H9 (cell line): ENCODE measurements at regions not wholly inside any gene's neighbourhood (a gene's known extent, or its start where the extent isn't known, plus 50 kb on each side); places are given as distances from the start of the nearest gene placed in this dataset.

Experiments used
- DNase-seq: peaks from one replicate; pipeline ENCODE4 v3.0.0-alpha.2; 2017
- H2AFZ ChIP-seq: one replicate; pipeline ENCODE4 v1.6.1; 2013; ENCODE audit warnings: mild to moderate bottlenecking, low read length, control low read depth, moderate library complexity
- H2AK5ac ChIP-seq: 2 replicates; pipeline ENCODE4 v1.6.1; 2013; ENCODE audit warnings: low read length, control low read depth, mixed read lengths; ENCODE audit not compliant: insufficient read length
- H2BK120ac ChIP-seq: one replicate; pipeline ENCODE4 v1.6.1; 2013; ENCODE audit warnings: low read depth, mild to moderate bottlenecking, low read length, control low read depth, inconsistent platforms; ENCODE audit not compliant: poor library complexity, severe bottlenecking
- H2BK12ac ChIP-seq: 2 replicates; pipeline ENCODE4 v1.6.1; 2013; ENCODE audit warnings: low read length, control low read depth, mixed read lengths, low read depth; ENCODE audit not compliant: insufficient read length
- H2BK15ac ChIP-seq: 2 replicates; pipeline ENCODE4 v1.6.1; 2013; ENCODE audit warnings: low read depth, low read length, control low read depth
- H2BK20ac ChIP-seq: one replicate; pipeline ENCODE4 v1.6.1; 2013; ENCODE audit warnings: low read depth, mild to moderate bottlenecking, low read length, control low read depth, inconsistent platforms; ENCODE audit not compliant: poor library complexity, severe bottlenecking
- H2BK5ac ChIP-seq: 2 replicates; pipeline ENCODE4 v1.6.1; 2013; ENCODE audit warnings: low read length, control low read depth, mixed read lengths; ENCODE audit not compliant: insufficient read length
- H3K14ac ChIP-seq: 2 replicates; pipeline ENCODE4 v1.6.1; 2013; ENCODE audit warnings: low read length, control low read depth; ENCODE audit not compliant: insufficient read depth
- H3K18ac ChIP-seq: 2 replicates; pipeline ENCODE4 v1.6.1; 2013; ENCODE audit warnings: low read depth, mild to moderate bottlenecking, mixed read lengths, low read length, control low read depth; ENCODE audit not compliant: insufficient read length
- H3K23ac ChIP-seq: 2 replicates; pipeline ENCODE4 v1.6.1; 2013; ENCODE audit warnings: low read length, control low read depth, mixed read lengths, low read depth; ENCODE audit not compliant: insufficient read length
- H3K23me2 ChIP-seq: 2 replicates; pipeline ENCODE4 v1.6.1; 2013; ENCODE audit warnings: low read depth, mild to moderate bottlenecking, mixed read lengths, low read length, control low read depth; ENCODE audit not compliant: insufficient read length, poor library complexity, severe bottlenecking
- H3K27ac ChIP-seq: 2 replicates; pipeline ENCODE4 v1.5.1; 2013; ENCODE audit warnings: low read length, control low read depth, mixed read lengths, low read depth; ENCODE audit not compliant: insufficient read length
- H3K27me3 ChIP-seq: 2 replicates; pipeline ENCODE4 v1.6.1; 2013; ENCODE audit warnings: low read length, control low read depth, inconsistent platforms; ENCODE audit not compliant: insufficient read depth
- H3K4ac ChIP-seq: 2 replicates; pipeline ENCODE4 v1.6.1; 2013; ENCODE audit warnings: low read depth, mild to moderate bottlenecking, control low read depth, inconsistent platforms, low read length, moderate library complexity
- H3K4me1 ChIP-seq: 2 replicates; pipeline ENCODE4 v1.6.1; 2013; ENCODE audit warnings: low read length, control low read depth, inconsistent platforms; ENCODE audit not compliant: insufficient read depth
- H3K4me2 ChIP-seq: 2 replicates; pipeline ENCODE4 v1.6.1; 2013; ENCODE audit warnings: low read length, control low read depth, mixed read lengths; ENCODE audit not compliant: insufficient read length, insufficient read depth
- H3K56ac ChIP-seq: 2 replicates; pipeline ENCODE4 v1.6.1; 2013; ENCODE audit warnings: low read depth, mild to moderate bottlenecking, mixed read lengths, low read length, control low read depth; ENCODE audit not compliant: insufficient read length
- H3K79me1 ChIP-seq: 2 replicates; pipeline ENCODE4 v1.6.1; 2013; ENCODE audit warnings: low read depth, mild to moderate bottlenecking, moderate library complexity, low read length, control low read depth, inconsistent platforms; ENCODE audit not compliant: insufficient read depth, poor library complexity, severe bottlenecking
- H3K79me2 ChIP-seq: 2 replicates; pipeline ENCODE4 v1.6.1; 2013; ENCODE audit warnings: low read length, control low read depth, inconsistent platforms; ENCODE audit not compliant: insufficient read depth
- H3K9ac ChIP-seq: 2 replicates; pipeline ENCODE4 v1.6.1; 2013; ENCODE audit warnings: low read length, control low read depth, mixed read lengths; ENCODE audit not compliant: insufficient read length; ENCODE audit errors: extremely low read depth
- H3K9me3 ChIP-seq: one replicate; pipeline ENCODE4 v1.6.1; 2013; ENCODE audit warnings: low read depth, low read length, inconsistent platforms; ENCODE audit not compliant: control insufficient read depth
- H3T11ph ChIP-seq: one replicate; pipeline ENCODE4 v1.6.1; 2013; ENCODE audit warnings: mild to moderate bottlenecking, low read length, control low read depth, inconsistent platforms
- H4K20me1 ChIP-seq: one replicate; pipeline ENCODE4 v1.6.1; 2013; ENCODE audit not compliant: control insufficient read depth, insufficient read length, insufficient read depth
- H4K5ac ChIP-seq: 2 replicates; pipeline ENCODE4 v1.6.1; 2013; ENCODE audit warnings: low read depth, mild to moderate bottlenecking, mixed read lengths, low read length, control low read depth; ENCODE audit not compliant: insufficient read length
- H4K8ac ChIP-seq: replicated peaks from 2 replicates; pipeline ENCODE4 v1.6.1; 2013; ENCODE audit warnings: low read length, control low read depth, mixed read lengths, low read depth; ENCODE audit not compliant: insufficient read length
- H4K91ac ChIP-seq: 2 replicates; pipeline ENCODE4 v1.6.1; 2013; ENCODE audit warnings: low read depth, mild to moderate bottlenecking, moderate library complexity, mixed read lengths, low read length, control low read depth; ENCODE audit not compliant: insufficient read length
- H3K27ac Mint-ChIP-seq, 3 experiments: 2 replicates in 2 of 3; 3 replicates in 1 of 3; pipeline ENCODE4 v1.8.0; 2020 to 2021; ENCODE audit warnings: mixed read lengths in 3 of 3, mild to moderate bottlenecking in 1 of 3, moderate library complexity in 1 of 3
- H3K27me3 Mint-ChIP-seq: 2 replicates; pipeline ENCODE4 v1.8.0; 2021; ENCODE audit warnings: low read depth, mild to moderate bottlenecking, moderate library complexity, mixed read lengths
- H3K36me3 Mint-ChIP-seq, 3 experiments: 2 replicates in 2 of 3; 3 replicates in 1 of 3; pipeline ENCODE4 v1.8.0; 2020 to 2021; ENCODE audit warnings: low read depth in 3 of 3, mixed read lengths in 3 of 3; ENCODE audit not compliant: insufficient read depth in 1 of 3
- H3K4me1 Mint-ChIP-seq, 2 experiments: 2 replicates each; pipeline ENCODE4 v1.8.0; 2020; ENCODE audit warnings: mixed read lengths in 2 of 2
- H3K4me3 Mint-ChIP-seq, 2 experiments: 2 replicates in 1 of 2; 3 replicates in 1 of 2; pipeline ENCODE4 v1.8.0; 2020 to 2021; ENCODE audit warnings: mild to moderate bottlenecking in 2 of 2, mixed read lengths in 2 of 2, moderate library complexity in 1 of 2
- H3K9me3 Mint-ChIP-seq, 2 experiments: 2 replicates in 1 of 2; 3 replicates in 1 of 2; pipeline ENCODE4 v1.8.0; 2020; ENCODE audit warnings: mild to moderate bottlenecking in 2 of 2, mixed read lengths in 2 of 2, moderate library complexity in 1 of 2
- CTCF ChIP-seq: fragments of 200-600 bp; sonication (generic); conservative IDR thresholded peaks from 3 replicates; pipeline ENCODE4 v1.8.0; 2021; ENCODE audit warnings: antibody characterized with exemption, mild to moderate bottlenecking
- WGBS: extraction: QIAGEN DNeasy Blood & Tissue Kit; methylation state at CpG from one replicate; pipeline ENCODE4 v1.1.7; 2013; ENCODE audit warnings: missing lambda C conversion rate, low lambda C conversion rate, mixed read lengths; ENCODE audit not compliant: insufficient read length; ENCODE audit errors: extremely low coverage; 5-methylcytosine and 5-hydroxymethylcytosine counted together

GRCh38 chr3:168794427-168794826 is 698.7 kb upstream of the GOLIM4 start:
- Mint-ChIP-seq H3K4me1 (peaks cover 4 to 5% of the 10 kb centered on the region in 2 experiments), H3K27me3 (no peaks in the 10 kb centered on the region), H3K27ac (no peak overlapping the region), H3K36me3 (no peaks in the 10 kb centered on the region), H3K4me3 (no peak overlapping the region), H3K9me3 (no peaks in the 10 kb centered on the region)
- Histone ChIP-seq H4K8ac (no peak overlapping the region), H4K20me1 (no peaks in the 10 kb centered on the region), H3K9ac (no peak overlapping the region), H2BK20ac (no peak overlapping the region), H3K23ac (no peak overlapping the region), H3K4me1 (peaks cover 6% of the 10 kb centered on the region; the same call in 1 of the 2 replicates), H3K79me1 (no peaks in the 10 kb centered on the region), H3K23me2 (no peaks in the 10 kb centered on the region), H2BK120ac (no peak overlapping the region), H4K5ac (no peak overlapping the region), H3K18ac (no peak overlapping the region), H4K91ac (no peak overlapping the region), H2BK15ac (no peak overlapping the region), H3T11ph (no peak overlapping the region), H2BK5ac (no peak overlapping the region), H3K9me3 (no peaks in the 10 kb centered on the region), H3K4me2 (no peak overlapping the region), H2AFZ (no peak overlapping the region), H3K27me3 (no peaks in the 10 kb centered on the region), H2BK12ac (no peak overlapping the region), H3K56ac (no peak overlapping the region), H3K79me2 (no peaks in the 10 kb centered on the region), H3K27ac (no peak overlapping the region), H2AK5ac (no peak overlapping the region), H3K4ac (no peak overlapping the region), H3K14ac (no peak overlapping the region)
- no peak for TF ChIP-seq CTCF
- WGBS: no CpG with 5 or more reads among the region's 2 CpGs
- DNase-seq: no peak
